ENCODE measurements at regions not wholly inside any gene's neighbourhood (a gene's known extent, or its start where the extent isn't known, plus 50 kb on each side); places are given as distances from the start of the nearest gene placed in this dataset.

- ChIA-PET POLR2A (no interaction called here), CTCF (interaction anchor here (0.7 kb wide), 1 partner anchor 31 kb away, joined by 3 read pairs; no protein-coding TSS in a partner anchor)
- no peak for DNase-seq (ENCODE audit: extremely low spot score)
- TF ChIP-seq ELF4 (IDR thresholded peaks at IDR 0.05) (no peak), TARDBP (IDR thresholded peaks at IDR 0.05) (no peak), ARNT (IDR thresholded peaks at IDR 0.05) (no peak), FOXM1 (IDR thresholded peaks at IDR 0.05; ENCODE audit: borderline replicate concordance) (no peak), CTBP1 (IDR thresholded peaks at IDR 0.05; ENCODE audit: borderline replicate concordance) (no peak), SP1 (IDR thresholded peaks at IDR 0.05) (no peak), LEF1 (IDR thresholded peaks at IDR 0.05; ENCODE audit: borderline replicate concordance) (no peak), FOXA1 (IDR thresholded peaks at IDR 0.05) (no peak), BHLHE40 (IDR thresholded peaks at IDR 0.05; ENCODE audit: borderline replicate concordance) (no peak), ZNF384 (IDR thresholded peaks at IDR 0.05) (no peak), FOXK2 (IDR thresholded peaks at IDR 0.05) (no peak), L3MBTL2 (conservative IDR thresholded peaks at IDR 0.05) (no peak), HDGF (IDR thresholded peaks at IDR 0.05; ENCODE audit: borderline replicate concordance) (no peak), SUZ12 (IDR thresholded peaks at IDR 0.05) (no peak), NFRKB (IDR thresholded peaks at IDR 0.05) (no peak)
- TF ChIP-seq, protein P1, sequence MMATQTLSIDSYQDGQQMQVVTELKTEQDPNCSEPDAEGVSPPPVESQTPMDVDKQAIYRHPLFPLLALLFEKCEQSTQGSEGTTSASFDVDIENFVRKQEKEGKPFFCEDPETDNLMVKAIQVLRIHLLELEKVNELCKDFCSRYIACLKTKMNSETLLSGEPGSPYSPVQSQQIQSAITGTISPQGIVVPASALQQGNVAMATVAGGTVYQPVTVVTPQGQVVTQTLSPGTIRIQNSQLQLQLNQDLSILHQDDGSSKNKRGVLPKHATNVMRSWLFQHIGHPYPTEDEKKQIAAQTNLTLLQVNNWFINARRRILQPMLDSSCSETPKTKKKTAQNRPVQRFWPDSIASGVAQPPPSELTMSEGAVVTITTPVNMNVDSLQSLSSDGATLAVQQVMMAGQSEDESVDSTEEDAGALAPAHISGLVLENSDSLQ (IDR thresholded peaks at IDR 0.05): no peak
Observed at GRCh38 chr11:107092667-107093066, 74.4 kb upstream of the GUCY1A2 start.

GRCh38 chr11:107078375-107078774, 60.1 kb upstream of the GUCY1A2 start:
- POLR2A ChIA-PET: no interaction called here
- CTCF ChIA-PET: interaction anchor here (0.6 kb wide), 1 partner anchor 12 kb away, joined by 3 read pairs; no protein-coding TSS in a partner anchor
- DNase-seq (ENCODE audit: extremely low spot score): no peak
- TF ChIP-seq LEF1 (IDR thresholded peaks at IDR 0.05; ENCODE audit: borderline replicate concordance) (no peak), NFRKB (IDR thresholded peaks at IDR 0.05) (no peak), SP1 (IDR thresholded peaks at IDR 0.05) (no peak), L3MBTL2 (conservative IDR thresholded peaks at IDR 0.05) (no peak), ZNF384 (IDR thresholded peaks at IDR 0.05) (no peak), BHLHE40 (IDR thresholded peaks at IDR 0.05; ENCODE audit: borderline replicate concordance) (no peak), FOXA1 (IDR thresholded peaks at IDR 0.05) (no peak), ELF4 (IDR thresholded peaks at IDR 0.05) (no peak), FOXK2 (IDR thresholded peaks at IDR 0.05) (no peak), SUZ12 (IDR thresholded peaks at IDR 0.05) (no peak), TARDBP (IDR thresholded peaks at IDR 0.05) (no peak), ARNT (IDR thresholded peaks at IDR 0.05) (no peak)
- TF ChIP-seq, protein P1 (IDR thresholded peaks at IDR 0.05): no peak

- TF ChIP-seq CTBP1 (IDR thresholded peaks at IDR 0.05; ENCODE audit: borderline replicate concordance) (no peak), SP1 (IDR thresholded peaks at IDR 0.05) (no peak), ARNT (IDR thresholded peaks at IDR 0.05) (no peak), ELF4 (IDR thresholded peaks at IDR 0.05) (no peak), SUZ12 (IDR thresholded peaks at IDR 0.05) (no peak), LEF1 (IDR thresholded peaks at IDR 0.05; ENCODE audit: borderline replicate concordance) (no peak), FOXM1 (IDR thresholded peaks at IDR 0.05; ENCODE audit: borderline replicate concordance) (no peak), TARDBP (IDR thresholded peaks at IDR 0.05) (no peak), ZNF384 (IDR thresholded peaks at IDR 0.05) (no peak), BHLHE40 (IDR thresholded peaks at IDR 0.05; ENCODE audit: borderline replicate concordance) (no peak), FOXK2 (IDR thresholded peaks at IDR 0.05) (no peak), FOXA1 (IDR thresholded peaks at IDR 0.05) (no peak), HDGF (IDR thresholded peaks at IDR 0.05; ENCODE audit: borderline replicate concordance) (no peak), L3MBTL2 (conservative IDR thresholded peaks at IDR 0.05) (no peak), NFRKB (IDR thresholded peaks at IDR 0.05) (no peak)
- TF ChIP-seq, protein P1 (IDR thresholded peaks at IDR 0.05): no peak
- POLR2A ChIA-PET: no interaction called here
- CTCF ChIA-PET: no interaction called here
- DNase-seq (ENCODE audit: extremely low spot score): no peak
Observed at GRCh38 chr11:107076832-107077231, 58.6 kb upstream of the GUCY1A2 start.

GRCh38 chr11:107071129-107071528, 52.9 kb upstream of the GUCY1A2 start:
- ChIA-PET CTCF (no interaction called here), POLR2A (no interaction called here)
- no peak for TF ChIP-seq FOXK2 (IDR thresholded peaks at IDR 0.05)
- TF ChIP-seq, protein P1 (IDR thresholded peaks at IDR 0.05): no peak
- DNase-seq (ENCODE audit: extremely low spot score): no peak

Measured in HEK293T (cell line).